CD4-positive, alpha-beta T cell treated with Interleukin-21 for 1 hour (primary cell): ENCODE measurements at regions not wholly inside any gene's neighbourhood (a gene's known extent, or its start where the extent isn't known, plus 50 kb on each side); places are given as distances from the start of the nearest gene placed in this dataset.

Experiments
- DNase-seq: peaks from one replicate; pipeline ENCODE4 v3.0.0-alpha.2; 2020

DNA sequence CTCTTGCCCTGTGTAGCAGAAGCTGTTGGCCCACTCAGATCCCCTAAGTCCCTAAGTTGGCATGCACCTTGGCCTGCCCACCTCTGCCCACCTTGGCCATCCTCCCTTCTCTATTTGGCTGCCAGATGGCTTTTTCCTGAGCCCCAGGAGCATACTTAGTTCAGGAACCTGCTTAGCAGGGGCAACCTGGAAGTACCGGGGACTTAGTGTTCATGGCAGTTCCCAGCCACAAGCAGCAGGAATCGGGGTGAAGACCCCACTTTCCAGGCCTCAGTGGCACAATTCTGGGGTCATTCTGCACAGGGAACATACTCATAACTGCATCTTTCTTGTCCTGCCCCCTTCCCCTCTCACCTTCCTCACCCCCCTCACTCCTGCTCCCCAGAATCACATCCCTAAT is 158.0 kb upstream of the PMEPA1 start:
- DNase-seq: no peak

DNA sequence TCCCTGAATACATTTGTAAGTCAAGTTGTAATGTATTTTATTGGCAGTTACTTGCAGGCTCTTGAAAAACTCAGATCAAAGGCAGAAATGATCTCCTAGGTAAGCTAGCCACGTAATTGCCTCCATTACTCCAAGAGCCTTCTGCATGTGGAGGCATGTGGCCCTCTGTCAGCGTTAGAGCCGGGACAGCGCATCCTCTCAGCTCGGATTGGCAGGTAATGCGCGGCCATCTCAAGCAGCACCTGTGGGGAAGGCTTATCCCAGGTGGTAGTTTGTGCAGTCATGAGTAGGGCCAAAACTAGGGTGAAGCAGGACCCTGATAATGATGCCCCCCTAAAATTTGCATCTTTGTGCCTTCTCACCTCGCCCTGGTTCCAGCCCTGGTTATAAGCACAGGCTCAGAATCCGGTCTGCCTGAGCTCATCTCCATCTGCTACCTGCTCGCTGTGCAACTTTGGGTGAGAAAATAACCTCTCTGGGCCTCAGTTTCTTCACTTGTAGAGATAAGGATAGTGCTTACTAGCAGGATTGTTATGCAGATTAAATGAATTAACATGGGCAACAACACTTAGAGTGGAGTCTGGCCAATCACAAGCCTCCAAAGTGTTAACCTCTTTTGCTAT is 157.5 kb upstream of the PMEPA1 start:
- no peak for DNase-seq

GRCh38 chr20:57866250-57867106 is 156.7 kb upstream of the PMEPA1 start:
- DNase-seq: no peak

DNA sequence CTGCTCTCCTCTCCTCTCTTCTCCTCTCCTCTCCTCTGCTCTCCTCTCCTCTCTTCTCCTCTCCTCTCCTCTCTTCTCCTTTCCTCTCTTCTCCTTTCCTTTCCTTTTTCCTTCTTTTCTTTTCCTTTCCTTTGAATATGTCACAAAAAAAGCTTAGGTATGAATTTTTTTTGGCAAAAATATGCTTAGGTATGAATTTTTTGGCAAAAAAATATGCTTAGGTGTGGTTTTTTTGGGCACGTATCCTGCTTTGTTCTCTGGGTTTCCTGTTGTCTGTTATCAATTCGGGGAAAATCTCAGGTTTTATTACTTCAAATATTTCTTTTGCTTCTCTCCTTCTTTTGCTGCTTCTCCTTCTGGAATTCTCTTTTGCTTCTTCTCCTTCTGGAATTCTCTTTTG is 155.5 kb upstream of the PMEPA1 start:
- no peak for DNase-seq

GRCh38 chr20:57860576-57860975 is 150.8 kb upstream of the PMEPA1 start:
- no peak for DNase-seq

DNA sequence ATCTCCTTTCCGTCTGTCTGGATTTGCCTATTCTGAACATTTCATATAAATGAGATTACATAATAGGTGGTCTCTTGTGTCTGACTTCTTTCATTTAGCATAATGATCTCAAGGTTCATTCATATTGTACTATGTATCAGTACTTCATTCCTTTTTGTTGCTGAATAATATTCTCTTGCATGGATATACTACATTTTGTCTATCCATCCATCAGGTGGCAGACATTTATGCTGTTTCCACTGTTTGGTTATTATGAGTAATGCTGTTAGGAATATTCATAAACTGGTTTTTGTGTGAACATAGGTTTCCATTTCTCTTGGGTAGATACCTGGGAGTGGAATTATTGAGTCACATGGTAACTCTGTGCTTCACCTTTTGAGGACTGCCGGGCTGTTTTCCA is 148.2 kb upstream of the PMEPA1 start:
- no peak for DNase-seq

- DNase-seq: no peak
These were observed 147.3 kb upstream of the PMEPA1 start for GRCh38 chr20:57857118-57857517.

DNA sequence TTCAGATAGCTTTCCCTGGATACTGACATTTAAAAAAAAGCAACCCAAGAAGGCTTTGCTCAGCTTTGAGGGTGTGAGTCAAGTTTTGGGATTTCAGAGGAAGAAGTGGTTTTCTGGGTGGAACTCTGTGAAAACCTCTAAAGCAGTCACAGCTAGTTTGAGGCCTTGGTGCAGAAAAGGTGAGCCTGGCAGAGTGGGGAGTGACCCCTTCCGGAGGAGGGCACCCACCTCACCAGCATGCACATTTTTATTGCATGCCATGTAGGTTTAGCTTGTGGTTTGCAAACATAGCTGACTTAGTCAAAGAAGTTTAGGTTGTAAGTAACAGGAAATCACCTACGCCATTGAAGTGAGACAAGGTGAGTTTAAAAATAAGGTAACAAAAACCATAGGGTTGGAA is 146.8 kb upstream of the PMEPA1 start:
- DNase-seq: peak; percentile 42

GRCh38 chr20:57851796-57852195 is 142.0 kb upstream of the PMEPA1 start:
- DNase-seq: no peak

- no peak for DNase-seq
These were observed 141.3 kb upstream of the PMEPA1 start for GRCh38 chr20:57851025-57851682.

- no peak for DNase-seq
These were observed 139.9 kb upstream of the PMEPA1 start for GRCh38 chr20:57849521-57850215.

GRCh38 chr20:57849121-57849520 is 139.3 kb upstream of the PMEPA1 start:
- no peak for DNase-seq

- no peak for DNase-seq
These were observed 138.5 kb upstream of the PMEPA1 start for GRCh38 chr20:57848282-57848681.

DNA sequence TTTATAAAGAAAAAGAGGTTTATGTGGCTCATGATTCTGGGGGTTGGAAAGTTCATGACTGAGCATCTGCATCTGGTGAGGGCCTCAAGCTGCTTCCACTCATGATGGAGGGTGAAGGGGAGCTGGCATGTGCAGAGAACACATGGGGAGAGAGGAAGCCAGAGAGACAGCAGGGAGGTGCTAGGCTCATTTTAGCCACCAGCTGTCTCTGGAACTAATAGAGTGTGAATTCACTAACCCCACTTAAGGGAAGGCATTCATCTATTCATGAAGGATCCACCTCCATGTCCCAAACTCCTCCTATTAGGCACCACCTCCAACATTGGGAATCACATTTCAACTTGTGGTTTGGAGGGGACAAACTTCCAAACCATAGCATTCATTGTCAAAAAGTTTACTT is 137.3 kb upstream of the PMEPA1 start:
- no peak for DNase-seq

DNA sequence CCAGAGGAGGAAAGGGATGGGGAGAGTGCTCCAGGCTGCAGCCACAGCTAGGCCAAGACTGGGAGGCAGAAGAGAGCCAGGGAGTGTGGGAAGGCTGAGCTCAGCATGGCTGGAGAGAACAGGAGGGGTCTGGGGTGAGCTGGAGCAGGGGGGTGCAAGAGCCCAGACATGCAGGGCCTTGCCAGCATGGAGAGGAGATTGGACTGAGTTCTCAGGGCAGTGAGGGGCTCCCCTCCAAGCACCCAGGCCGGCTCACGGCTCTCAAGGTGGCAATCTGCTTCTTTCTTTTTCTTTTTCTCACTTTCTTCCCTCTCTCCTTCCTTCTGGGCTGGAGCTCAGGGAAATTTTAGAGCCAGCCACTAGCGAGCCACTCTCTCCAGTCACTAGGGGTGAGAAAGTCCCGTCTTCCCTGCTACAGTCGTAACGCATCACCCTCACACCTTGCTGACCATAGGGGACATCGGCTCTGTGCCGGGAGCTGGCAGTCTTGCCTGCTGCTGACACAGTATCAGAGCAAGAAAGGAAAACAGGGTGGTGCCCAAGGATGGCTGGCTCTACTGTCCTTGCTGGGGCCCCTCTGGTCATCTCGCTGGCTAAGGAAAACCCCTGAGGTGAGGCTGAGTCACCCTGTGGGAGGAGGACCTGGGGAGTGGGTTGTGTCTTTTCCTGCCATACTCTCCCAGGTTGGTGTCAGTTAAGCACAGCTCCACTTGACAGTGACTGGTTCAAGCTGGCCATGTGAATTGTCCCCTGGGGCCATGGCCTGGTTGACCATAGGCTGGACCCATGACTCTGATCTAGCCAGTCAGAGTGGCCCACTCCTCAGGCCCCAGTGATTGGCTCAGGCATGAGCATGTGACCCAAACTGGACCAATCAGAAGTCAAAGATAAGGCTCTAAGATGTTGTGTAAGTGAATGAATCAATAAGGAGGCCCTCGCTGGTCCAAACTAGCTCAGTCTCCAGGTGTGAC is 135.1 kb upstream of the PMEPA1 start:
- DNase-seq: no peak

DNA sequence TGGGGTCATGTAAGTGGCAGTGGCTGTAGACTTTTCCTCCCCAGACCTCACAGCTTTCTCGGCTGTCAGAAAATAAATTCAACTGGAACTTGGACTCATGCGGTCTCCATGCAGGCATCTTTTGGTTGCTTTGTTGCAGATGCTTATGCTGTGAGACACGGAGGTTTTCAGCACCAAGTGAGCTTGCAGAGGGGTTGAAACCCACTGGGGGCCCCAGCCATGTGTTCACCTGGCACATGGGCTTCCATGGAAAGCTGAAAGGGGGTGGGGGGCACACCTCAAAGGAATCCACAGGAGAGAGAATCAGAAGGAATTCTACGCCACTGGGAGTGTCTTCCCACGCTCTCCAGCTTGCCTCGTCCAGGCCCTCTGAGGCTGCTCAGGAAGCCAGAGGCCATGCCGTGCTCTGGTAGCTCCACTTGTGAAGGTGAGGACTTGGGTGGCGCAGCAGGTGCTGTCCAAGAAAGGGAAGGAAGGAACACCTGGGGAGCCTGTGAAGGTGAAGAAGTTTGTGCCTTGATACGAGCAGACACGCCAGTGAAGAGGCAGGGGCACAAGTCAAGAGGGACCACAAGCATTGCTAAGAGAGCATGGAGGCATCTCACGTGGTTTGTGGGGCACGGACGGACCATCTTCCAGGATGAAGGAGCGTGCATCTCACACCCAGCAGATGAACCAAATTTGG is 134.3 kb upstream of the PMEPA1 start:
- DNase-seq: no peak

- no peak for DNase-seq
These were observed 132.9 kb upstream of the PMEPA1 start for GRCh38 chr20:57842720-57843119.

DNA sequence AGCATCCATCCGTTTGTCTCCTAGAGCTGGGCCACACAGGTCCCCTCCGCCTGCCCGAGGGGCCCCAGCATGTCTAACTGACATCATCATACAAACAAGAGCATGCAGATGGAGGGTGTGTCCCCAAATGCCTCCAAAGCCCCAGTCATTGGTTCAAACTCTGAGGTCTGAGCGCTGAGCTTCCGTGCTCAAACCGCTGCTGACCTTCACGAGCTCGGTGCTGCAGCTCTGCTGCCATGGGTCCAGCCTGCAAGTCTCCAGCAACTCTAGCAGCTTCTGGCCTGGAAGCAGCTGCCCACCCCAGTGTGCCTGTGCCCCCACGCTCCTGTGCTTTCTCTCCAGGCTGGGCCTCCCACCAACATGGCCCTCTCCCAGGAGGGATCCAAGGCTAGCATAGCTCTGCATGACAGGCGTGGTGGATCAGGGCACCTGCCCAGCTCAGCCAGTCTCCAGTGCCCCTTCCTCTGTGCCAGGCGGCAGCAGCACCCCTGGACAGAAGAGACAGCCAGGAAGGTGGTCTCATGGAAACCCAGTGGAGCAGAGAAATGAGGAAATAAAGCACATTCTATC is 131.6 kb upstream of the PMEPA1 start:
- no peak for DNase-seq

GRCh38 chr20:57840504-57841296 is 130.9 kb upstream of the PMEPA1 start:
- DNase-seq: no peak

DNA sequence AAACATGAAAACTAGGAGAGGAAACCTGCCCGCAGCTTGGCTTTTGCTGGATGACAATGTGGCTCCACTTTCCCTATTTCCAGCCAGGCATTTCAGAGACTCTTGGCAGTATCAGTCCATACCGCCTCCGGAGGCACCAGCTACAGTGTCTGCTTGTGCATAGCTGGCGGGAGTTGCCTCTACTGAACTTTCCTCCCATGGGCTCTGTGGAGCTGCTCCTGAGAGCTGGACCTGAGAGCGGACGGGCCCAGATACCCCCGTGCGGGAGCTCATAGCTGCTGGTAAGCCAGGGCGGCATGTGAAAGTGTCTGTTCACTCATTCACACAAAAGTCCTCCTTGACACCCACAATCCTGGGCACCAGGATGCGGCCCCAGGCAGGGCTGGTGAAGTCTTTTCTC is 130.3 kb upstream of the PMEPA1 start:
- DNase-seq: no peak
